GM12878 (cell line): ENCODE measurements at regions not wholly inside any gene's neighbourhood (a gene's known extent, or its start where the extent isn't known, plus 50 kb on each side); places are given as distances from the start of the nearest gene placed in this dataset.

ENCODE experiments used
- ATAC-seq: fragments of 200-7000 bp; cut with Tn5 transposase; 3 replicates; pipeline ENCODE4 v1.9.1; 2020; ENCODE audit warnings: mild to moderate bottlenecking, moderate library complexity
- BruUV-seq: library from RNA; stranded (reverse); fragments of 400-500 nt; replicated peaks from 2 replicates; lab custom pipeline; 2021; lab: Mats Ljungman, UMichigan
- CTCF ChIA-PET: fragments of 300-600 bp; sonication (Branson Sonifier 250); formaldehyde crosslinking; extraction: SDS; loops from one replicate; lab custom pipeline; 2021; ENCODE audit warnings: inconsistent platforms; lab: Yijun Ruan, JAX
- POLR2A ChIA-PET: fragments of 350-600 bp; formaldehyde crosslinking; extraction: SDS; loops from one replicate; lab custom pipeline; 2021; ENCODE audit warnings: inconsistent platforms; lab: Charles Lee
- RAD21 ChIA-PET: fragments of 300-600 bp; sonication (Branson Sonifier 250); formaldehyde crosslinking; loops from one replicate; lab custom pipeline; 2023; ENCODE audit warnings: antibody characterized with exemption; ENCODE audit not compliant: unreplicated experiment; lab: Charles Lee
- SMC1A ChIA-PET: fragments of 300-600 bp; sonication (Branson Sonifier 250); formaldehyde crosslinking; loops from one replicate; lab custom pipeline; 2023; ENCODE audit not compliant: unreplicated experiment, uncharacterized antibody; lab: Charles Lee
- DNase-seq: peaks from one replicate; pipeline ENCODE4 v3.0.0-alpha.2; 2011; ENCODE audit warnings: low read depth, low spot score
- FAIRE-seq: peaks from 3 replicates; lab custom pipeline; 2011; peaks lifted over from hg19 to GRCh38; lab: Jason Lieb, UNC
- H2AFZ ChIP-seq: 2 replicates; pipeline ENCODE4 v1.6.0; 2011; ENCODE audit warnings: low read depth, low read length, control low read depth; ENCODE audit not compliant: control insufficient read depth
- H3K27ac ChIP-seq: 2 replicates; pipeline ENCODE4 v1.5.1; 2011; ENCODE audit warnings: control low read depth; ENCODE audit not compliant: control insufficient read depth, insufficient read depth
- H3K27me3 ChIP-seq, 2 experiments: replicated peaks in 1 of 2; 2 replicates each; pipeline versions ENCODE4 v1.6.0 to v1.6.1; 2011; ENCODE audit warnings: low read length in 1 of 2; ENCODE audit not compliant: control insufficient read depth in 2 of 2, insufficient read depth in 2 of 2
- H3K36me3 ChIP-seq, 2 experiments: 2 replicates each; pipeline ENCODE4 v1.5.1; 2011; ENCODE audit warnings: low read length in 1 of 2; ENCODE audit not compliant: control insufficient read depth in 2 of 2, insufficient read depth in 2 of 2
- H3K4me1 ChIP-seq: 2 replicates; pipeline ENCODE4 v1.6.1; 2011; ENCODE audit warnings: mild to moderate bottlenecking, low read length, moderate library complexity, mixed read lengths; ENCODE audit not compliant: control insufficient read depth, insufficient read depth
- H3K4me2 ChIP-seq: 2 replicates; pipeline ENCODE4 v1.6.0; 2011; ENCODE audit warnings: control low read depth; ENCODE audit not compliant: control insufficient read depth, insufficient read depth
- H3K4me3 ChIP-seq: fragments of 200-600 bp; sonication (generic); 2 replicates; pipeline ENCODE4 v1.5.1; 2016
- H3K79me2 ChIP-seq: 2 replicates; pipeline ENCODE4 v1.6.0; 2011; ENCODE audit warnings: low read length; ENCODE audit not compliant: control insufficient read depth, insufficient read depth
- H3K9ac ChIP-seq: 2 replicates; pipeline ENCODE4 v1.8.0; 2011; ENCODE audit warnings: low read length, control low read depth, mixed read lengths; ENCODE audit not compliant: control insufficient read depth, insufficient read depth
- H3K9me3 ChIP-seq: replicated peaks from 3 replicates; pipeline ENCODE4 v1.5.1; 2011; ENCODE audit warnings: mild to moderate bottlenecking, low read length; ENCODE audit not compliant: control insufficient read depth, insufficient read depth
- H4K20me1 ChIP-seq: 2 replicates; pipeline ENCODE4 v1.6.0; 2011; ENCODE audit not compliant: control insufficient read depth, insufficient read depth
- BHLHE40 ChIP-seq, 2 experiments: fragments of 450-650 bp in 1 of 2; IDR thresholded peaks; 2 replicates each; pipeline ENCODE4 v1.6.1; 2011 to 2017; ENCODE audit warnings: low read depth in 2 of 2, borderline replicate concordance in 1 of 2, improper control_type of control experiment in 1 of 2, low read length in 1 of 2, mild to moderate bottlenecking in 1 of 2
- ELK1 ChIP-seq: IDR thresholded peaks from 2 replicates; pipeline ENCODE4 v1.6.1; 2012; ENCODE audit warnings: low read depth, low read length, improper control_type of control experiment
- HCFC1 ChIP-seq: fragments of 150-350 bp; IDR thresholded peaks from 2 replicates; pipeline ENCODE4 v1.6.1; 2014; ENCODE audit warnings: low read length
- NFIC ChIP-seq: IDR thresholded peaks from 2 replicates; pipeline ENCODE4 v1.6.1; 2012; ENCODE audit warnings: low read depth, mild to moderate bottlenecking, inconsistent platforms, low read length, moderate library complexity
- NFYA ChIP-seq: IDR thresholded peaks from 2 replicates; pipeline ENCODE4 v1.6.1; 2011; ENCODE audit warnings: low read depth, mild to moderate bottlenecking, low read length, improper control_type of control experiment, borderline replicate concordance
- TARDBP ChIP-seq: IDR thresholded peaks from 2 replicates; pipeline ENCODE4 v1.6.1; 2016; ENCODE audit warnings: borderline replicate concordance
- YY1 ChIP-seq: IDR thresholded peaks from 2 replicates; pipeline ENCODE4 v1.6.1; 2011; ENCODE audit warnings: low read depth, mild to moderate bottlenecking, low read length
- WGBS: methylation state at CpG from one replicate; pipeline ENCODE4 v1.1.6; 2016; ENCODE audit warnings: low lambda C conversion rate; ENCODE audit not compliant: insufficient replicate concordance, insufficient coverage; ENCODE audit errors: missing lambda C conversion rate; 5-methylcytosine and 5-hydroxymethylcytosine counted together
- in situ Hi-C: fragments of 300-500 bp; cut with MboI; formaldehyde crosslinking; loops from 9 replicates; pipeline ENCODE4 v1.14.3; 2018; ENCODE audit warnings: mixed read lengths
- intact Hi-C: fragments of 100-400 bp; cut with micrococcal nuclease; formaldehyde crosslinking; loops from one replicate; pipeline ENCODE4 v1.14.2; 2022; ENCODE audit not compliant: unreplicated experiment

- Histone ChIP-seq H3K9ac (no peak overlapping the region), H3K9me3 (no peaks in the 10 kb centered on the region), H3K4me3 (no peak overlapping the region), H3K79me2 (no peaks in the 10 kb centered on the region), H3K36me3 (no peaks in the 10 kb centered on the region), H3K27ac (no peak overlapping the region), H2AFZ (no peak overlapping the region), H3K4me1 (no peaks in the 10 kb centered on the region), H3K4me2 (no peak overlapping the region), H4K20me1 (no peaks in the 10 kb centered on the region), H3K27me3 (no peaks in the 10 kb centered on the region)
- RAD21 ChIA-PET: no interaction called here
- POLR2A ChIA-PET: no interaction called here
- BruUV-seq: no TSS peak
- in situ Hi-C loops (no loop called here), intact Hi-C loops (no loop called here)
- CTCF ChIA-PET: interaction anchor here (2.3 kb wide), 1 partner anchor 11 kb away, joined by 7 read pairs; no protein-coding TSS in a partner anchor
- FAIRE-seq: no peak
- DNase-seq: no peak
- SMC1A ChIA-PET: interaction anchor here (0.6 to 2.6 kb wide), 5 partner anchors 9 to 65 kb away, joined by 3 to 11 read pairs (median 3); no protein-coding TSS in a partner anchor
- ATAC-seq: no peak
- no peak for TF ChIP-seq BHLHE40 (IDR thresholded peaks at IDR 0.05; ENCODE audit: borderline replicate concordance in 1 of 2, low read depth in 2 of 2, low read length in 1 of 2)
- TF ChIP-seq HCFC1: no peak
- no peak for TF ChIP-seq YY1
- no peak for TF ChIP-seq NFIC
- TF ChIP-seq ELK1: no peak
- TF ChIP-seq NFYA: no peak
- WGBS: 0% methylated on average over 1 of the region's 1 CpG
These were observed 80.2 kb upstream of the KRR1 start for GRCh38 chr12:75591628-75592027.

- H3K79me2 ChIP-seq: no peaks in the 10 kb centered on the region
- POLR2A ChIA-PET: no interaction called here
- CTCF ChIA-PET: interaction anchor here (0.6 to 2.3 kb wide), 3 partner anchors 9 to 1249 kb away, joined by 3 to 7 read pairs (median 3); no protein-coding TSS in a partner anchor
- FAIRE-seq (no peak), ATAC-seq (no peak), DNase-seq (no peak)
- WGBS: 15% methylated on average over 2 of the region's 2 CpGs
- H3K4me1 ChIP-seq: no peaks in the 10 kb centered on the region
- no peaks in the 10 kb centered on the region for H4K20me1 ChIP-seq
- no peak overlapping the region for H3K4me3 ChIP-seq
- H3K36me3 ChIP-seq: no peaks in the 10 kb centered on the region
- in situ Hi-C loops (no loop called here), intact Hi-C loops (no loop called here)
- SMC1A ChIA-PET: interaction anchor here (1.0 to 1.1 kb wide), 2 partner anchors 39 to 58 kb away, joined by 3 read pairs; no protein-coding TSS in a partner anchor
- no peak overlapping the region for H3K4me2 ChIP-seq
- no TSS peak for BruUV-seq
- no peak overlapping the region for H3K27ac ChIP-seq
- RAD21 ChIA-PET: no interaction called here
- no peak overlapping the region for H2AFZ ChIP-seq
- no peak overlapping the region for H3K9ac ChIP-seq
- TF ChIP-seq TARDBP: no peak
- no peaks in the 10 kb centered on the region for H3K27me3 ChIP-seq
- H3K9me3 ChIP-seq: no peaks in the 10 kb centered on the region
These were observed 78.4 kb upstream of the KRR1 start for GRCh38 chr12:75589801-75590200.
